Liver (tissue), 8 donors: ENCODE measurements at regions not wholly inside any gene's neighbourhood (a gene's known extent, or its start where the extent isn't known, plus 50 kb on each side); places are given as distances from the start of the nearest gene placed in this dataset.

Source experiments
- DNase-seq: peaks from one replicate; pipeline ENCODE4 v3.0.0-alpha.2; 2017; ENCODE audit warnings: low spot score
- H3K27ac ChIP-seq, 2 donors: one replicate each; pipeline ENCODE4 v1.7.0; 2013; ENCODE audit warnings: inconsistent platforms in 2 of 2, low read length in 2 of 2, control low read depth in 1 of 2, low read depth in 1 of 2, mild to moderate bottlenecking in 1 of 2
- H3K27me3 ChIP-seq, 4 donors: one replicate each; pipeline versions ENCODE4 v1.6.1 to v1.7.0; 2013; ENCODE audit warnings: low read length in 3 of 4, inconsistent platforms in 1 of 4, mild to moderate bottlenecking in 1 of 4, moderate library complexity in 1 of 4; ENCODE audit not compliant: control insufficient read depth in 4 of 4, insufficient read depth in 4 of 4
- H3K36me3 ChIP-seq, 4 donors: one replicate each; pipeline versions ENCODE4 v1.6.1 to v1.7.0; 2013; ENCODE audit warnings: low read length in 3 of 4, mild to moderate bottlenecking in 3 of 4, low read depth in 1 of 4, moderate library complexity in 1 of 4; ENCODE audit not compliant: control insufficient read depth in 4 of 4, insufficient read depth in 3 of 4
- H3K4me1 ChIP-seq, 4 donors: one replicate each; pipeline versions ENCODE4 v1.6.1 to v1.7.0; 2013; ENCODE audit warnings: low read length in 3 of 4, mild to moderate bottlenecking in 3 of 4, moderate library complexity in 1 of 4; ENCODE audit not compliant: control insufficient read depth in 4 of 4, insufficient read depth in 4 of 4
- H3K4me3 ChIP-seq, 3 donors: one replicate each; pipeline versions ENCODE4 v1.6.1 to v1.7.0; 2013; ENCODE audit warnings: low read length in 3 of 3, control low read depth in 1 of 3, low read depth in 1 of 3, mild to moderate bottlenecking in 1 of 3
- H3K9ac ChIP-seq, 2 donors: one replicate each; pipeline ENCODE4 v1.7.0; 2013; ENCODE audit warnings: low read length in 2 of 2, mild to moderate bottlenecking in 2 of 2, moderate library complexity in 2 of 2, control low read depth in 1 of 2, low read depth in 1 of 2
- H3K9me3 ChIP-seq, 4 donors: one replicate each; pipeline versions ENCODE4 v1.6.1 to v1.7.0; 2013; ENCODE audit warnings: low read length in 3 of 4; ENCODE audit not compliant: control insufficient read depth in 4 of 4
- ATF3 ChIP-seq: IDR thresholded peaks from 2 replicates; pipeline ENCODE4 v1.6.1; 2016; ENCODE audit warnings: antibody characterized with exemption
- EGR1 ChIP-seq, 2 donors: IDR thresholded peaks; 2 replicates each; pipeline ENCODE4 v1.6.1; 2016 to 2018; ENCODE audit warnings: antibody characterized with exemption in 2 of 2, low read depth in 2 of 2
- FOXA1 ChIP-seq: IDR thresholded peaks from 2 replicates; pipeline ENCODE4 v1.6.1; 2016; ENCODE audit warnings: antibody characterized with exemption
- FOXA2 ChIP-seq: IDR thresholded peaks from 2 replicates; pipeline ENCODE4 v1.6.1; 2016; ENCODE audit warnings: antibody characterized with exemption
- GABPA ChIP-seq, 2 donors: IDR thresholded peaks in 1 of 2; conservative IDR thresholded peaks in 1 of 2; 2 replicates each; pipeline ENCODE4 v1.6.1; 2016; ENCODE audit warnings: antibody characterized with exemption in 2 of 2, mild to moderate bottlenecking in 1 of 2, moderate library complexity in 1 of 2
- HNF4A ChIP-seq, 2 donors: conservative IDR thresholded peaks; 2 replicates each; pipeline ENCODE4 v1.6.1; 2016; ENCODE audit warnings: antibody characterized with exemption in 2 of 2, mild to moderate bottlenecking in 2 of 2
- JUND ChIP-seq, 2 donors: IDR thresholded peaks; 2 replicates each; pipeline ENCODE4 v1.6.1; 2016; ENCODE audit warnings: antibody characterized with exemption in 2 of 2
- MAX ChIP-seq: IDR thresholded peaks from 2 replicates; pipeline ENCODE4 v1.6.1; 2016; ENCODE audit warnings: antibody characterized with exemption
- NR2F2 ChIP-seq: IDR thresholded peaks from 2 replicates; pipeline ENCODE4 v1.6.1; 2016; ENCODE audit warnings: antibody characterized with exemption
- RAD21 ChIP-seq, 2 donors: IDR thresholded peaks; 2 replicates each; pipeline ENCODE4 v1.6.1; 2016; ENCODE audit warnings: antibody characterized with exemption in 2 of 2, mild to moderate bottlenecking in 2 of 2
- RXRA ChIP-seq, 2 donors: IDR thresholded peaks; 2 replicates each; pipeline ENCODE4 v1.6.1; 2017 to 2018; ENCODE audit warnings: antibody characterized with exemption in 2 of 2, mild to moderate bottlenecking in 1 of 2
- SP1 ChIP-seq: IDR thresholded peaks from 2 replicates; pipeline ENCODE4 v1.6.1; 2018; ENCODE audit warnings: antibody characterized with exemption, mild to moderate bottlenecking
- TAF1 ChIP-seq: conservative IDR thresholded peaks from 2 replicates; pipeline ENCODE4 v1.6.1; 2016; ENCODE audit warnings: antibody characterized with exemption, mild to moderate bottlenecking
- WGBS: extraction: QIAGEN DNeasy Blood & Tissue Kit; methylation state at CpG from one replicate; pipeline ENCODE4 v1.1.7; 2013; 5-methylcytosine and 5-hydroxymethylcytosine counted together
- TF ChIP-seq, protein P1 (sequence below): fragments of 150-350 bp; IDR thresholded peaks from 2 replicates; pipeline ENCODE4 v1.5.1; 2017; ENCODE audit warnings: improper control_type of control experiment, low read depth, low read length; ENCODE audit not compliant: missing input control
- TF ChIP-seq, protein P2 (sequence below): IDR thresholded peaks from 2 replicates; pipeline ENCODE4 v1.6.1; 2016; ENCODE audit warnings: antibody characterized with exemption, mild to moderate bottlenecking
- TF ChIP-seq, protein P3 (sequence below): IDR thresholded peaks from 2 replicates; pipeline ENCODE4 v1.6.1; 2016; ENCODE audit warnings: antibody characterized with exemption
- donor health status: healthy.
- donor health status: healthy.
- donor health status: healthy.
- donor health status: healthy.
- donor health status: healthy.

GRCh38 chr6:41476401-41476800 lies 69.8 kb upstream of the FOXP4 start:
- Histone ChIP-seq H3K4me1 (no peaks in the 10 kb centered on the region), H3K27ac (no peak overlapping the region), H3K4me3 (no peak overlapping the region), H3K27me3 (no peaks in the 10 kb centered on the region), H3K9ac (no peak overlapping the region), H3K9me3 (no peaks in the 10 kb centered on the region), H3K36me3 (no peaks in the 10 kb centered on the region)
- TF ChIP-seq, protein P1, sequence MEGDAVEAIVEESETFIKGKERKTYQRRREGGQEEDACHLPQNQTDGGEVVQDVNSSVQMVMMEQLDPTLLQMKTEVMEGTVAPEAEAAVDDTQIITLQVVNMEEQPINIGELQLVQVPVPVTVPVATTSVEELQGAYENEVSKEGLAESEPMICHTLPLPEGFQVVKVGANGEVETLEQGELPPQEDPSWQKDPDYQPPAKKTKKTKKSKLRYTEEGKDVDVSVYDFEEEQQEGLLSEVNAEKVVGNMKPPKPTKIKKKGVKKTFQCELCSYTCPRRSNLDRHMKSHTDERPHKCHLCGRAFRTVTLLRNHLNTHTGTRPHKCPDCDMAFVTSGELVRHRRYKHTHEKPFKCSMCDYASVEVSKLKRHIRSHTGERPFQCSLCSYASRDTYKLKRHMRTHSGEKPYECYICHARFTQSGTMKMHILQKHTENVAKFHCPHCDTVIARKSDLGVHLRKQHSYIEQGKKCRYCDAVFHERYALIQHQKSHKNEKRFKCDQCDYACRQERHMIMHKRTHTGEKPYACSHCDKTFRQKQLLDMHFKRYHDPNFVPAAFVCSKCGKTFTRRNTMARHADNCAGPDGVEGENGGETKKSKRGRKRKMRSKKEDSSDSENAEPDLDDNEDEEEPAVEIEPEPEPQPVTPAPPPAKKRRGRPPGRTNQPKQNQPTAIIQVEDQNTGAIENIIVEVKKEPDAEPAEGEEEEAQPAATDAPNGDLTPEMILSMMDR, result no peak
- TF ChIP-seq RAD21 (IDR thresholded peaks at IDR 0.05), result no peak
- TF ChIP-seq JUND (IDR thresholded peaks at IDR 0.05), result no peak
- TF ChIP-seq FOXA1, result no peak
- TF ChIP-seq FOXA2, result no peak
- TF ChIP-seq NR2F2, result no peak
- TF ChIP-seq HNF4A (conservative IDR thresholded peaks at IDR 0.05), result no peak
- TF ChIP-seq EGR1 (IDR thresholded peaks at IDR 0.05; ENCODE audit: low read depth in 2 of 2), result no peak
- TF ChIP-seq SP1, result no peak
- TF ChIP-seq, protein P2, sequence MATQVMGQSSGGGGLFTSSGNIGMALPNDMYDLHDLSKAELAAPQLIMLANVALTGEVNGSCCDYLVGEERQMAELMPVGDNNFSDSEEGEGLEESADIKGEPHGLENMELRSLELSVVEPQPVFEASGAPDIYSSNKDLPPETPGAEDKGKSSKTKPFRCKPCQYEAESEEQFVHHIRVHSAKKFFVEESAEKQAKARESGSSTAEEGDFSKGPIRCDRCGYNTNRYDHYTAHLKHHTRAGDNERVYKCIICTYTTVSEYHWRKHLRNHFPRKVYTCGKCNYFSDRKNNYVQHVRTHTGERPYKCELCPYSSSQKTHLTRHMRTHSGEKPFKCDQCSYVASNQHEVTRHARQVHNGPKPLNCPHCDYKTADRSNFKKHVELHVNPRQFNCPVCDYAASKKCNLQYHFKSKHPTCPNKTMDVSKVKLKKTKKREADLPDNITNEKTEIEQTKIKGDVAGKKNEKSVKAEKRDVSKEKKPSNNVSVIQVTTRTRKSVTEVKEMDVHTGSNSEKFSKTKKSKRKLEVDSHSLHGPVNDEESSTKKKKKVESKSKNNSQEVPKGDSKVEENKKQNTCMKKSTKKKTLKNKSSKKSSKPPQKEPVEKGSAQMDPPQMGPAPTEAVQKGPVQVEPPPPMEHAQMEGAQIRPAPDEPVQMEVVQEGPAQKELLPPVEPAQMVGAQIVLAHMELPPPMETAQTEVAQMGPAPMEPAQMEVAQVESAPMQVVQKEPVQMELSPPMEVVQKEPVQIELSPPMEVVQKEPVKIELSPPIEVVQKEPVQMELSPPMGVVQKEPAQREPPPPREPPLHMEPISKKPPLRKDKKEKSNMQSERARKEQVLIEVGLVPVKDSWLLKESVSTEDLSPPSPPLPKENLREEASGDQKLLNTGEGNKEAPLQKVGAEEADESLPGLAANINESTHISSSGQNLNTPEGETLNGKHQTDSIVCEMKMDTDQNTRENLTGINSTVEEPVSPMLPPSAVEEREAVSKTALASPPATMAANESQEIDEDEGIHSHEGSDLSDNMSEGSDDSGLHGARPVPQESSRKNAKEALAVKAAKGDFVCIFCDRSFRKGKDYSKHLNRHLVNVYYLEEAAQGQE, result no peak
- TF ChIP-seq ATF3, result no peak
- no peak for TF ChIP-seq MAX
- TF ChIP-seq RXRA (IDR thresholded peaks at IDR 0.05), result no peak
- TF ChIP-seq GABPA (IDR thresholded peaks at IDR 0.05 in 1 of 2, conservative IDR thresholded peaks at IDR 0.05 in 1 of 2), result no peak
- TF ChIP-seq, protein P3, sequence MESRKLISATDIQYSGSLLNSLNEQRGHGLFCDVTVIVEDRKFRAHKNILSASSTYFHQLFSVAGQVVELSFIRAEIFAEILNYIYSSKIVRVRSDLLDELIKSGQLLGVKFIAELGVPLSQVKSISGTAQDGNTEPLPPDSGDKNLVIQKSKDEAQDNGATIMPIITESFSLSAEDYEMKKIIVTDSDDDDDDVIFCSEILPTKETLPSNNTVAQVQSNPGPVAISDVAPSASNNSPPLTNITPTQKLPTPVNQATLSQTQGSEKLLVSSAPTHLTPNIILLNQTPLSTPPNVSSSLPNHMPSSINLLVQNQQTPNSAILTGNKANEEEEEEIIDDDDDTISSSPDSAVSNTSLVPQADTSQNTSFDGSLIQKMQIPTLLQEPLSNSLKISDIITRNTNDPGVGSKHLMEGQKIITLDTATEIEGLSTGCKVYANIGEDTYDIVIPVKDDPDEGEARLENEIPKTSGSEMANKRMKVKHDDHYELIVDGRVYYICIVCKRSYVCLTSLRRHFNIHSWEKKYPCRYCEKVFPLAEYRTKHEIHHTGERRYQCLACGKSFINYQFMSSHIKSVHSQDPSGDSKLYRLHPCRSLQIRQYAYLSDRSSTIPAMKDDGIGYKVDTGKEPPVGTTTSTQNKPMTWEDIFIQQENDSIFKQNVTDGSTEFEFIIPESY, result no peak
- TF ChIP-seq TAF1, result no peak
- DNase-seq, result no peak
- 82% methylated on average over 4 of the region's 4 CpGs for WGBS

- no peak for DNase-seq
- no peak for TF ChIP-seq NR2F2
- no peak for TF ChIP-seq FOXA1
- TF ChIP-seq, protein P2, result no peak
- TF ChIP-seq SP1, result no peak
- no peaks in the 10 kb centered on the region for H3K27me3 ChIP-seq
- H3K36me3 ChIP-seq, result no peaks in the 10 kb centered on the region
- no peak overlapping the region for H3K9ac ChIP-seq
- H3K4me1 ChIP-seq, result no peaks in the 10 kb centered on the region
- no peak overlapping the region for H3K4me3 ChIP-seq
- H3K27ac ChIP-seq, result no peak overlapping the region
- H3K9me3 ChIP-seq, result no peaks in the 10 kb centered on the region
- 74% methylated on average over 3 of the region's 3 CpGs for WGBS
Observed at GRCh38 chr6:41477572-41477971, 68.6 kb upstream of the FOXP4 start.
